ENCODE measurements at regions not wholly inside any gene's neighbourhood (a gene's known extent, or its start where the extent isn't known, plus 50 kb on each side); places are given as distances from the start of the nearest gene placed in this dataset.

- Histone ChIP-seq H2BK5ac (ENCODE audit: low read depth, low read length) (no peak overlapping the region), H2AK5ac (ENCODE audit: low read depth, low read length) (no peak overlapping the region), H3K18ac (ENCODE audit: extremely low read depth, low read length) (no peak overlapping the region), H2BK12ac (ENCODE audit: low read depth, low read length) (no peak overlapping the region), H2BK15ac (ENCODE audit: low read length) (no peak overlapping the region), H4K8ac (ENCODE audit: extremely low read depth, insufficient read depth, low read length) (no peak overlapping the region), H2BK20ac (ENCODE audit: low read length) (no peak overlapping the region), H3K4ac (replicated peaks; ENCODE audit: insufficient read length, low read depth, low read length) (no peak overlapping the region), H4K5ac (ENCODE audit: insufficient read length, low read depth, low read length) (no peak overlapping the region), H3K4me3 (ENCODE audit: extremely low read depth in 1 of 4, insufficient read depth in 2 of 4, low read depth in 3 of 4, low read length in 4 of 4) (no peak overlapping the region), H3K14ac (ENCODE audit: insufficient read length) (no peak overlapping the region), H3K36me3 (ENCODE audit: control insufficient read depth in 2 of 4, insufficient read depth in 4 of 4, low read length in 3 of 4) (no peaks in the 10 kb centered on the region), H3K79me1 (ENCODE audit: low read depth, low read length) (no peaks in the 10 kb centered on the region), H3K23ac (ENCODE audit: insufficient read length) (no peak overlapping the region), H3K23me2 (ENCODE audit: low read depth, low read length) (no peaks in the 10 kb centered on the region), H4K20me1 (replicated peaks in 1 of 2; ENCODE audit: control insufficient read depth in 1 of 2, insufficient read depth in 2 of 2, low read length in 2 of 2) (no peaks in the 10 kb centered on the region), H3K27me3 (replicated peaks in 1 of 4; ENCODE audit: control insufficient read depth in 3 of 4, extremely low read depth in 1 of 4, insufficient read depth in 3 of 4, low read length in 3 of 4) (no peaks in the 10 kb centered on the region), H3K4me1 (replicated peaks in 1 of 4; ENCODE audit: control insufficient read depth in 3 of 4, insufficient read depth in 4 of 4, low read length in 3 of 4) (no peaks in the 10 kb centered on the region), H3K79me2 (ENCODE audit: control insufficient read depth in 1 of 2, insufficient read depth in 2 of 2, low read length in 2 of 2) (no peaks in the 10 kb centered on the region), H2BK120ac (replicated peaks; ENCODE audit: low read depth, low read length) (no peak overlapping the region), H3K56ac (replicated peaks; ENCODE audit: insufficient read length, low read depth, low read length) (no peak overlapping the region), H2AFZ (ENCODE audit: low read length) (no peak overlapping the region), H3K9ac (replicated peaks in 1 of 4; ENCODE audit: extremely low read depth in 1 of 4, low read depth in 3 of 4, low read length in 3 of 4) (no peak overlapping the region), H3K9me3 (ENCODE audit: insufficient read depth in 2 of 2, low read depth in 1 of 2, low read length in 1 of 2) (no peaks in the 10 kb centered on the region), H3K4me2 (ENCODE audit: insufficient read depth in 1 of 2, low read depth in 2 of 2, low read length in 2 of 2) (no peak overlapping the region), H4K91ac (replicated peaks; ENCODE audit: insufficient read length, low read length) (no peak overlapping the region), H3K27ac (ENCODE audit: low read depth, low read length) (no peak overlapping the region)
- FAIRE-seq = no peak
- ChIA-PET CTCF (ENCODE audit: partially characterized antibody) (interaction anchor here (0.9 to 2.7 kb wide), 7 partner anchors 10 to 109 kb away, joined by 3 to 11 read pairs (median 5); no protein-coding TSS in a partner anchor), POLR2A (ENCODE audit: partially characterized antibody) (interaction anchor here (0.7 kb wide), 1 partner anchor 33 kb away, joined by 3 read pairs; no protein-coding TSS in a partner anchor)
- no peak for DNase-seq (ENCODE audit: low read depth in 1 of 2, low spot score in 2 of 2)
- 92% methylated on average over 9 of the region's 9 CpGs; no CpG with 5 or more reads in 1 of the 2 experiments for WGBS, 2 experiments (ENCODE audit: extremely low coverage in 1 of 2, insufficient coverage in 1 of 2, insufficient read length in 1 of 2, insufficient replicate concordance in 2 of 2, low coverage in 1 of 2, low lambda C conversion rate in 2 of 2, missing lambda C conversion rate in 1 of 2)
- TF ChIP-seq ATF3 (IDR thresholded peaks at IDR 0.05; ENCODE audit: insufficient read depth, low read depth, low read length) = no peak
Measured at GRCh38 chr3:71984843-71985613, 200.1 kb upstream of the PROK2 start.

All from H1 (cell line).